DOHH2 (cell line): ENCODE measurements at regions not wholly inside any gene's neighbourhood (a gene's known extent, or its start where the extent isn't known, plus 50 kb on each side); places are given as distances from the start of the nearest gene placed in this dataset.

ENCODE experiments used
- H3F3A ChIP-seq: fragments of 200-600 bp; sonication (generic), shearing (Covaris generic); 2 replicates; pipeline ENCODE4 v1.6.0; 2016; ENCODE audit warnings: antibody characterized with exemption, mild to moderate bottlenecking; ENCODE audit not compliant: control insufficient read depth, insufficient read depth
- H3K27ac ChIP-seq: fragments of 200-600 bp; sonication (generic); 2 replicates; pipeline ENCODE4 v1.5.1; 2014; ENCODE audit warnings: low read depth, mild to moderate bottlenecking, low read length, moderate library complexity
- H3K27me3 ChIP-seq: fragments of 200-600 bp; sonication (generic); 2 replicates; pipeline ENCODE4 v1.6.1; 2014; ENCODE audit warnings: mild to moderate bottlenecking, low read length, mixed read lengths; ENCODE audit not compliant: control insufficient read depth
- H3K36me3 ChIP-seq: fragments of 200-600 bp; sonication (generic); 2 replicates; pipeline ENCODE4 v1.6.1; 2014; ENCODE audit warnings: mild to moderate bottlenecking, low read length, moderate library complexity, mixed read lengths; ENCODE audit not compliant: control insufficient read depth
- H3K4me1 ChIP-seq: fragments of 200-600 bp; sonication (generic); 2 replicates; pipeline ENCODE4 v1.6.1; 2014; ENCODE audit warnings: mild to moderate bottlenecking, low read length, mixed read lengths; ENCODE audit not compliant: control insufficient read depth
- H3K4me2 ChIP-seq: fragments of 200-600 bp; sonication (generic); 2 replicates; pipeline ENCODE4 v1.6.0; 2014; ENCODE audit warnings: mild to moderate bottlenecking, low read length, moderate library complexity
- H3K4me3 ChIP-seq: fragments of 200-600 bp; sonication (generic); 2 replicates; pipeline ENCODE4 v1.5.1; 2014; ENCODE audit warnings: mild to moderate bottlenecking, low read length, mixed read lengths
- H3K79me2 ChIP-seq: fragments of 200-600 bp; sonication (generic); 2 replicates; pipeline ENCODE4 v1.6.1; 2014; ENCODE audit warnings: mild to moderate bottlenecking, low read length, mixed read lengths; ENCODE audit not compliant: control insufficient read depth
- H3K9me2 ChIP-seq: fragments of 200-600 bp; sonication (generic); replicated peaks from 2 replicates; pipeline ENCODE4 v1.6.1; 2014; ENCODE audit warnings: mild to moderate bottlenecking, low read length, mixed read lengths; ENCODE audit not compliant: control insufficient read depth
- H3K9me3 ChIP-seq: fragments of 200-600 bp; sonication (generic); 2 replicates; pipeline ENCODE4 v1.6.1; 2014; ENCODE audit warnings: antibody characterized with exemption, low read length, mixed read lengths; ENCODE audit not compliant: control insufficient read depth, insufficient read depth
- H4K20me1 ChIP-seq: fragments of 200-600 bp; sonication (generic); 2 replicates; pipeline ENCODE4 v1.6.0; 2014; ENCODE audit warnings: low read depth, mild to moderate bottlenecking, antibody characterized with exemption, low read length, moderate library complexity; ENCODE audit not compliant: control insufficient read depth, insufficient read depth
- CTCF ChIP-seq: fragments of 200-600 bp; sonication (generic); IDR thresholded peaks from one replicate; pipeline ENCODE4 v1.5.1; 2014; ENCODE audit warnings: antibody characterized with exemption, mild to moderate bottlenecking, low read depth, low read length; ENCODE audit not compliant: poor library complexity, severe bottlenecking
- EZH2phosphoT487 ChIP-seq: fragments of 200-600 bp; sonication (generic); IDR thresholded peaks from 2 replicates; pipeline ENCODE4 v1.6.1; 2017; ENCODE audit warnings: borderline replicate concordance, mild to moderate bottlenecking, antibody characterized with exemption, low read length, moderate library complexity, mixed read lengths

- Histone ChIP-seq H3K79me2 (no peaks in the 10 kb centered on the region), H3F3A (no peaks in the 10 kb centered on the region), H3K4me3 (no peak overlapping the region), H3K27ac (no peak overlapping the region), H3K36me3 (no peaks in the 10 kb centered on the region), H3K27me3 (no peaks in the 10 kb centered on the region), H3K9me2 (no peaks in the 10 kb centered on the region; the same call in 1 of the 2 replicates), H4K20me1 (no peaks in the 10 kb centered on the region), H3K4me2 (no peak overlapping the region), H3K9me3 (no peaks in the 10 kb centered on the region), H3K4me1 (no peaks in the 10 kb centered on the region)
- TF ChIP-seq EZH2phosphoT487 (no peak), CTCF (no peak)
These were observed 511.2 kb downstream of the METTL4 start for GRCh38 chr18:2060086-2060485.

- H3K4me2 ChIP-seq, result no peak overlapping the region
- H3K36me3 ChIP-seq, result no peaks in the 10 kb centered on the region
- H3F3A ChIP-seq, result no peaks in the 10 kb centered on the region
- H3K27me3 ChIP-seq, result no peaks in the 10 kb centered on the region
- H3K9me3 ChIP-seq, result no peaks in the 10 kb centered on the region
- no peak overlapping the region for H3K4me3 ChIP-seq
- TF ChIP-seq CTCF (no peak), EZH2phosphoT487 (no peak)
- H4K20me1 ChIP-seq, result no peaks in the 10 kb centered on the region
- H3K9me2 ChIP-seq, result no peaks in the 10 kb centered on the region
- no peaks in the 10 kb centered on the region for H3K4me1 ChIP-seq
- no peak overlapping the region for H3K27ac ChIP-seq
- no peaks in the 10 kb centered on the region for H3K79me2 ChIP-seq
These were observed 500.7 kb downstream of the METTL4 start for GRCh38 chr18:2070631-2071030.

DNA sequence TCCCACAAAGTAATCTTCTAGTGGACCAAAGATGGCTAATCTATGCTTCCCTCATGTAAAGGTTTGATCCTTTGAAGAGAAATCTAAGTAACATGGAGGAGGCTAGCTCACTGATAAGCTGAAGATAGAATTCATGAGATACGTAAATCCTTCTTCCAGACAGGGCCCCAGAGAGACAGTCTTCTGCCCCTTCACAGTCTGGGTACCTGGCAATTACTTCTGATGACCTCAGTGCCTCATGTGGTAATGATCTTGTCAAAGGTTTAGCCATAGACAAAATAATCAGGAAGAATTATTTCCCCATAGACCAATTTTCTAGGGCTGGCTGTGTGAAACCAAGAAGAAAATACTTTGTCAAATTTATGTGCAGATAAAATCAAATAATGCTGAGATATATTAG, 495.8 kb downstream of the METTL4 start:
- H3K4me2 ChIP-seq, result no peak overlapping the region
- H3K27ac ChIP-seq, result no peak overlapping the region
- H3K27me3 ChIP-seq, result no peaks in the 10 kb centered on the region
- no peaks in the 10 kb centered on the region for H3K9me2 ChIP-seq
- no peaks in the 10 kb centered on the region for H3K79me2 ChIP-seq
- no peaks in the 10 kb centered on the region for H3K4me1 ChIP-seq
- no peaks in the 10 kb centered on the region for H3F3A ChIP-seq
- no peaks in the 10 kb centered on the region for H4K20me1 ChIP-seq
- no peak overlapping the region for H3K4me3 ChIP-seq
- TF ChIP-seq EZH2phosphoT487 (no peak), CTCF (no peak)
- H3K9me3 ChIP-seq, result no peaks in the 10 kb centered on the region
- H3K36me3 ChIP-seq, result no peaks in the 10 kb centered on the region

DNA sequence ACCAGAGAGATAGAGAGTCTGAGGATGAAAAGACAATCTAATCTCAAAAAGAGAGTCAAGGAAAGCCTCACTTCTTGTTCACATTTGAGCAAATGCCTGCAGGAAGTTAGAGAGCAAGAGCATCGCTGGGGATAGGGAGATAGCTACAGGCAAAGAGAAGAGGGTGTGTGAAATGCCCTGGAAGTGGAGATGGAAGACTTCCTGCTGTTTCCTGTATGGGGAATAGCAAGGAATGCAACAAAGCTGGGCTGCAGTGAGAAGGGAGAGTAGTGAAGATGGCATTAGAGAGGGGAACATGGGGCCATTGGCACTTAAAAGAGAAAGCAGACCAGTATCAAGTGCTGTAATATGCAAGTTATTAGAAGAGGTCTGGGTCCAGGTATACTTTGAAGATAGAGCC, 488.6 kb downstream of the METTL4 start:
- H3K79me2 ChIP-seq, result no peaks in the 10 kb centered on the region
- TF ChIP-seq CTCF, result no peak
- TF ChIP-seq EZH2phosphoT487, result no peak
- no peaks in the 10 kb centered on the region for H3F3A ChIP-seq
- H4K20me1 ChIP-seq, result no peaks in the 10 kb centered on the region
- no peaks in the 10 kb centered on the region for H3K4me1 ChIP-seq
- H3K9me3 ChIP-seq, result no peaks in the 10 kb centered on the region
- H3K9me2 ChIP-seq, result no peaks in the 10 kb centered on the region
- H3K4me3 ChIP-seq, result no peak overlapping the region
- H3K27ac ChIP-seq, result no peak overlapping the region
- H3K36me3 ChIP-seq, result no peaks in the 10 kb centered on the region
- H3K27me3 ChIP-seq, result no peaks in the 10 kb centered on the region
- no peak overlapping the region for H3K4me2 ChIP-seq
